Vagina (tissue), 2 donors: ENCODE measurements at regions not wholly inside any gene's neighbourhood (a gene's known extent, or its start where the extent isn't known, plus 50 kb on each side); places are given as distances from the start of the nearest gene placed in this dataset.

ENCODE experiments used
- CTCF ChIP-seq, 3 experiments: fragments of 450-650 bp in 2 of 3; fragments of 200-600 bp in 1 of 3; sonication (generic) in 1 of 3; IDR thresholded peaks; one replicate each; pipeline ENCODE4 v1.5.1; 2017 to 2019; ENCODE audit warnings: antibody characterized with exemption in 3 of 3, mild to moderate bottlenecking in 2 of 3, moderate library complexity in 2 of 3
- POLR2A ChIP-seq, 2 donors: fragments of 450-650 bp; IDR thresholded peaks; one replicate each; pipeline ENCODE4 v1.6.1; 2017; ENCODE audit warnings: antibody characterized with exemption in 2 of 2, mild to moderate bottlenecking in 2 of 2, moderate library complexity in 2 of 2
- POLR2AphosphoS5 ChIP-seq, 2 donors: sonication (generic); formaldehyde crosslinking; IDR thresholded peaks; one replicate each; pipeline ENCODE4 v1.9.0; 2017; ENCODE audit warnings: antibody characterized with exemption in 2 of 2, mild to moderate bottlenecking in 2 of 2, low read depth in 1 of 2; ENCODE audit not compliant: insufficient read depth in 1 of 2

DNA sequence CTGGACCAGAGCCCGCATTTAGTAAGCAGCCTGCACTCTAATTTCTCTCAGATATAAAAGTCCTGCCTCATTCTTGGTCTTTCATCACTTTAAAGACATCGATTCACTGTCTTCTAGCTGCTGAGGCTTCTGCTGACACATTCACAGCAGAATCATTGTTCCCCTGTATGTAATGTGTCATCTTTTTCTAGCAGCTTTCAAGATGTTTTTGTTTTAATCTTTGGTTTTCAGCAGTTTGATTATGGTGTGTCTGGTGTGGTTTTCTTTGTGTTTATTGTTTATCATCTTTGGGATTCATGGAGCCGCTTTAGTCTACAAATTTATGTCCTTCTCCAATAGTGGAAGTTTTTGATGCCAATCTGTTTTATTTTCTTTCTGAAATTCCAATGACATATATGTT lies 157.3 kb upstream of the STMND1 start:
- TF ChIP-seq CTCF (IDR thresholded peaks at IDR 0.05) = no peak
- no peak for TF ChIP-seq POLR2AphosphoS5 (IDR thresholded peaks at IDR 0.05; ENCODE audit: insufficient read depth in 1 of 2, low read depth in 1 of 2)
- no peak for TF ChIP-seq POLR2A (IDR thresholded peaks at IDR 0.05)
